Fibroblast of lung (primary cell): ENCODE measurements at regions not wholly inside any gene's neighbourhood (a gene's known extent, or its start where the extent isn't known, plus 50 kb on each side); places are given as distances from the start of the nearest gene placed in this dataset.

ENCODE experiments used
- CTCF ChIP-seq, 2 donors: IDR thresholded peaks in 1 of 2; conservative IDR thresholded peaks in 1 of 2; 1 replicate in 1 of 2; 2 replicates in 1 of 2; pipeline ENCODE4 v1.5.1; 2011 to 2012; ENCODE audit warnings: low read length in 2 of 2, control low read depth in 1 of 2, inconsistent platforms in 1 of 2, low read depth in 1 of 2, mild to moderate bottlenecking in 1 of 2
- EZH2 ChIP-seq: IDR thresholded peaks from 2 replicates; pipeline ENCODE4 v1.5.1; 2012; ENCODE audit warnings: low read length, control low read depth, mild to moderate bottlenecking; ENCODE audit errors: missing control alignments

GRCh38 chr14:29232711-29233110 lies 466.1 kb downstream of the FOXG1 start:
- TF ChIP-seq CTCF (conservative IDR thresholded peaks at IDR 0.05 in 1 of 2, IDR thresholded peaks at IDR 0.05 in 1 of 2; ENCODE audit: low read depth in 1 of 2, low read length in 2 of 2) (no peak), EZH2 (no peak)
